ENCODE measurements at regions not wholly inside any gene's neighbourhood (a gene's known extent, or its start where the extent isn't known, plus 50 kb on each side); places are given as distances from the start of the nearest gene placed in this dataset.

DNA sequence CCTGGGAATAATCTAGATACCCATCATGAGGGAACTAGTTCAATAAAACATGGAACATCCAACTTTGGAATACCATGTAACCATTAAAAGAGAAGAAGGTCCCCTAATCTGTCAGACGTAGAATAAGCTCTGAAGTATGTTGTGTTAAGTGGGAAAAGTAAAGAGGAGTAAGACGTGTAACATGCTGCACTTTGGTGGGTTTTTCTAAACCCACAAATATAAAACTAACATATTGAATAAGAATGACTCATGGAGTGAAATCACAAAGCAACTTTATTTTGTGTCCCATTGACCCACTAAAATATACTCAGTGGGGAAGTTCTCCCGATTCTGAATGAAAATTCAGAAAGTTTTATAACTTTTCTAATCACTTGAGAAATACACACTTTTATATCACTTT, 67.9 kb upstream of the PIK3R1 start:
- TF ChIP-seq, protein P1, sequence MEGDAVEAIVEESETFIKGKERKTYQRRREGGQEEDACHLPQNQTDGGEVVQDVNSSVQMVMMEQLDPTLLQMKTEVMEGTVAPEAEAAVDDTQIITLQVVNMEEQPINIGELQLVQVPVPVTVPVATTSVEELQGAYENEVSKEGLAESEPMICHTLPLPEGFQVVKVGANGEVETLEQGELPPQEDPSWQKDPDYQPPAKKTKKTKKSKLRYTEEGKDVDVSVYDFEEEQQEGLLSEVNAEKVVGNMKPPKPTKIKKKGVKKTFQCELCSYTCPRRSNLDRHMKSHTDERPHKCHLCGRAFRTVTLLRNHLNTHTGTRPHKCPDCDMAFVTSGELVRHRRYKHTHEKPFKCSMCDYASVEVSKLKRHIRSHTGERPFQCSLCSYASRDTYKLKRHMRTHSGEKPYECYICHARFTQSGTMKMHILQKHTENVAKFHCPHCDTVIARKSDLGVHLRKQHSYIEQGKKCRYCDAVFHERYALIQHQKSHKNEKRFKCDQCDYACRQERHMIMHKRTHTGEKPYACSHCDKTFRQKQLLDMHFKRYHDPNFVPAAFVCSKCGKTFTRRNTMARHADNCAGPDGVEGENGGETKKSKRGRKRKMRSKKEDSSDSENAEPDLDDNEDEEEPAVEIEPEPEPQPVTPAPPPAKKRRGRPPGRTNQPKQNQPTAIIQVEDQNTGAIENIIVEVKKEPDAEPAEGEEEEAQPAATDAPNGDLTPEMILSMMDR (IDR thresholded peaks at IDR 0.05; ENCODE audit: poor library complexity): no peak
- no peak for TF ChIP-seq EZH2 (IDR thresholded peaks at IDR 0.05; ENCODE audit: borderline replicate concordance)

Data from hepatocyte (in vitro differentiated cells).